Activated CD8-positive, alpha-beta memory T cell treated with anti-CD3 and anti-CD28 coated beads, Interleukin-2, amount 50 U/mL, for 1 hour (primary cell): ENCODE measurements at regions not wholly inside any gene's neighbourhood (a gene's known extent, or its start where the extent isn't known, plus 50 kb on each side); places are given as distances from the start of the nearest gene placed in this dataset.
"Not testable (repeated sequence)": the region's sequence is repeated elsewhere in the genome, so short reads cannot be mapped to it uniquely, and the experiment has no call there.

Source experiments
- DNase-seq: peaks from one replicate; pipeline ENCODE4 v3.0.0-alpha.2; 2020; ENCODE audit errors: extremely low read depth

GRCh38 chr18:45342166-45342565 lies 273.1 kb upstream of the SLC14A2 start:
- no peak for DNase-seq

GRCh38 chr18:45342653-45343052 lies 272.6 kb upstream of the SLC14A2 start:
- DNase-seq = no peak

GRCh38 chr18:45343365-45343764 lies 271.9 kb upstream of the SLC14A2 start:
- no peak for DNase-seq

GRCh38 chr18:45344680-45345079 lies 270.6 kb upstream of the SLC14A2 start:
- not testable (repeated sequence) for DNase-seq

- DNase-seq = no peak
Measured at GRCh38 chr18:45349019-45349418, 266.3 kb upstream of the SLC14A2 start.

GRCh38 chr18:45349467-45349866 lies 265.8 kb upstream of the SLC14A2 start:
- no peak for DNase-seq

- no peak for DNase-seq
Measured at GRCh38 chr18:45350404-45351156, 264.7 kb upstream of the SLC14A2 start.

- DNase-seq = no peak
Measured at GRCh38 chr18:45352874-45353273, 262.4 kb upstream of the SLC14A2 start.

- no peak for DNase-seq
Measured at GRCh38 chr18:45353530-45353929, 261.7 kb upstream of the SLC14A2 start.

- DNase-seq = no peak
Measured at GRCh38 chr18:45355944-45356520, 259.2 kb upstream of the SLC14A2 start.

- DNase-seq = no peak
Measured at GRCh38 chr18:45357686-45358470, 257.4 kb upstream of the SLC14A2 start.

GRCh38 chr18:45359275-45360009 lies 255.8 kb upstream of the SLC14A2 start:
- DNase-seq = no peak

- no peak for DNase-seq
Measured at GRCh38 chr18:45361125-45361851, 254.0 kb upstream of the SLC14A2 start.

GRCh38 chr18:45363196-45363595 lies 252.1 kb upstream of the SLC14A2 start:
- no peak for DNase-seq

- no peak for DNase-seq
Measured at GRCh38 chr18:45365835-45366234, 249.4 kb upstream of the SLC14A2 start.

GRCh38 chr18:45370255-45371010 lies 244.8 kb upstream of the SLC14A2 start:
- no peak for DNase-seq

GRCh38 chr18:45373286-45373880 lies 241.9 kb upstream of the SLC14A2 start:
- no peak for DNase-seq

GRCh38 chr18:45374236-45374635 lies 241.0 kb upstream of the SLC14A2 start:
- DNase-seq = no peak

- no peak for DNase-seq
Measured at GRCh38 chr18:45374878-45375630, 240.2 kb upstream of the SLC14A2 start.

- DNase-seq = no peak
Measured at GRCh38 chr18:45376193-45376592, 239.1 kb upstream of the SLC14A2 start.
